Femur (tissue), 1 donor: ENCODE measurements at regions not wholly inside any gene's neighbourhood (a gene's known extent, or its start where the extent isn't known, plus 50 kb on each side); places are given as distances from the start of the nearest gene placed in this dataset.

Experiments used
- DNase-seq: peaks from one replicate; pipeline ENCODE4 v3.0.0-alpha.2; 2017

- no peak for DNase-seq
These were observed 178.3 kb upstream of the CA10 start for GRCh38 chr17:52336796-52337195.

- no peak for DNase-seq
These were observed 147.8 kb upstream of the CA10 start for GRCh38 chr17:52306314-52306713.

GRCh38 chr17:52298881-52299280 is 140.4 kb upstream of the CA10 start:
- DNase-seq: no peak

- no peak for DNase-seq
These were observed 138.9 kb upstream of the CA10 start for GRCh38 chr17:52297230-52298010.

GRCh38 chr17:52294301-52294700 is 135.8 kb upstream of the CA10 start:
- peak; percentile 41 for DNase-seq

GRCh38 chr17:52287611-52288010 is 129.1 kb upstream of the CA10 start:
- DNase-seq: no peak

GRCh38 chr17:52283872-52284271 is 125.4 kb upstream of the CA10 start:
- no peak for DNase-seq

- DNase-seq: no peak
These were observed 118.0 kb upstream of the CA10 start for GRCh38 chr17:52276381-52277008.

- DNase-seq: no peak
These were observed 113.3 kb upstream of the CA10 start for GRCh38 chr17:52271781-52272180.

- no peak for DNase-seq
These were observed 96.8 kb upstream of the CA10 start for GRCh38 chr17:52255347-52255746.

- DNase-seq: no peak
These were observed 86.2 kb upstream of the CA10 start for GRCh38 chr17:52244689-52245088.

GRCh38 chr17:52242268-52242667 is 83.8 kb upstream of the CA10 start:
- no peak for DNase-seq

GRCh38 chr17:52237151-52237550 is 78.6 kb upstream of the CA10 start:
- DNase-seq: no peak

- DNase-seq: no peak
These were observed 77.0 kb upstream of the CA10 start for GRCh38 chr17:52235516-52235915.

GRCh38 chr17:52233632-52234031 is 75.1 kb upstream of the CA10 start:
- no peak for DNase-seq

GRCh38 chr17:52233176-52233575 is 74.7 kb upstream of the CA10 start:
- no peak for DNase-seq

GRCh38 chr17:52228823-52229222 is 70.3 kb upstream of the CA10 start:
- no peak for DNase-seq

GRCh38 chr17:52227926-52228325 is 69.4 kb upstream of the CA10 start:
- DNase-seq: no peak

- no peak for DNase-seq
These were observed 54.9 kb upstream of the CA10 start for GRCh38 chr17:52213451-52213850.

GRCh38 chr17:52212851-52213250 is 54.3 kb upstream of the CA10 start:
- no peak for DNase-seq

GRCh38 chr17:52209507-52209906 is 51.0 kb upstream of the CA10 start:
- DNase-seq: no peak
